HG03432 (cell line): ENCODE measurements at regions not wholly inside any gene's neighbourhood (a gene's known extent, or its start where the extent isn't known, plus 50 kb on each side); places are given as distances from the start of the nearest gene placed in this dataset.

ENCODE experiments used
- ATAC-seq: cut with Tn5 transposase; IDR thresholded peaks from one replicate; pipeline ENCODE4 v1.9.1; 2021; ENCODE audit warnings: mild to moderate bottlenecking, moderate library complexity; ENCODE audit not compliant: unreplicated experiment

- ATAC-seq = peak; percentile 93
Measured at GRCh38 chr7:33750177-33750576, 155.2 kb upstream of the BMPER start.

DNA sequence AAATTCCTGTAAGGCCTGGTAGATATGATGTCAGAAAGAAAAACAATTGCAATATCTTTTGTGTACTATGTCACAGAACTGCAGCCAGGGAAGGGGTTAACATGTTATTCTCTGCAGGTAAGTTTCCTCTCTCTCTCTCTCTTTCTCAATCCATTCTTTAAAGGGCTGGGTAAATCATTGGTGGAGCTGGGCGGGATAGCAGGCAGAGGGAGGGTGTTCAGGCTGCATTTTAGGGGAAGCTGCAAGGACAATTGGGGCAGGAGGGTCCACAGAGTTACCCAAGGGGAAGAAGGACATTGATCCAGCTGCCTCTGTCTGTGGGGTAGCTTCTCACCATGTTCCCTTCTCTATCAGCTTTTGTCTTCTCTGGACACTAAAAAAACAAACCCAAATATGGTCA lies 153.9 kb upstream of the BMPER start:
- ATAC-seq = no peak

DNA sequence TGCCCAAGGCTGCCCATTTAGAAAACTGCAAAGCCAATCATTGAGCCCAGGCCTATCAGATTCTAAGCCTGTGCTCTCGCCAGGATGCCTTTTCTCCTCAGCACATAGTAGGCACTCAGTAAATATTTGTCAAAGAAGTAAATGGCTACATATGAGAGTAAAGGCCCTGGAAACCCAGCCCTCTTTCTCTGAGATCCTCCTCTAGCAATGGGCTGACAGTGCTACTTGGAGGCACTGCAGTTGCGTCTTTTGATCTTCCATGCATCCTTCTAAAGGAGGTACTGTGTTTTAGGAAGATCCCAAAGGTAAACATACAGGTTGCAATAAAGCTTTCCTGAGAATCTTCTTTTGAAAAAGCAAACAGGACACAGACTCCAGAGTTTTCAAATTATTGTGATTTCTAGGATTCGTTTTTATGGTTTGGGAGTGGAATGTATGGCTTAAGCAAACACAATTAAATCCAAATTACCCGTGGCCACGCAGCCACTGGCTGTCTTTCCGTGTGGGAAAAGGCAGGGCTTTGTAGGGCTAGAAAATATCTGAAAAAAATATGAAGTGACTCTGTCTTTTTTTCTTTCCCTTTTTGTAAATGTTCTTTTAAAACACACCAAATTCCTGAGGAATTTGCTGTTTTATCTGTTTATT lies 151.3 kb upstream of the BMPER start:
- ATAC-seq = no peak

- no peak for ATAC-seq
Measured at GRCh38 chr7:33754933-33755928, 150.1 kb upstream of the BMPER start.

GRCh38 chr7:33757050-33757449 lies 148.3 kb upstream of the BMPER start:
- no peak for ATAC-seq

GRCh38 chr7:33757563-33758165 lies 147.7 kb upstream of the BMPER start:
- ATAC-seq = peak; percentile 48

DNA sequence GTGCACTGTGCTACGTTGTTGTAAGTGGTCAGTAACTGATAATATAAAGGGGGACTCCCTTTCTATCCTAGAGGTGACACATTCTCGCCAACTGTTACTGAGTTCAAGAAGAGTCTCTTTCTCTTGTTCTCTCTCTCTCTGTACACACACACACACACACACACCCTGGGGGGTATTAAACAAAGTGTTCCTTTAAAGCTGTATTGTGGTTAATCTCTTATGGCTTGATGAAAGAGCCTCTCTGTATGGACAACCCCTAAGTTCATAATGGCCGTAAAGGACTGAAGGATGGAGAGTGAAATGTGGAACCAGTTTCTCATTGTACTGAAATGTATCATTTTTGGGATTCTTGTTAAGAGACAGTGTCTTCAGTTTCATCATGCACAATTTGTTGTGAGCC lies 145.2 kb upstream of the BMPER start:
- no peak for ATAC-seq

GRCh38 chr7:33760834-33761233 lies 144.5 kb upstream of the BMPER start:
- ATAC-seq = no peak

DNA sequence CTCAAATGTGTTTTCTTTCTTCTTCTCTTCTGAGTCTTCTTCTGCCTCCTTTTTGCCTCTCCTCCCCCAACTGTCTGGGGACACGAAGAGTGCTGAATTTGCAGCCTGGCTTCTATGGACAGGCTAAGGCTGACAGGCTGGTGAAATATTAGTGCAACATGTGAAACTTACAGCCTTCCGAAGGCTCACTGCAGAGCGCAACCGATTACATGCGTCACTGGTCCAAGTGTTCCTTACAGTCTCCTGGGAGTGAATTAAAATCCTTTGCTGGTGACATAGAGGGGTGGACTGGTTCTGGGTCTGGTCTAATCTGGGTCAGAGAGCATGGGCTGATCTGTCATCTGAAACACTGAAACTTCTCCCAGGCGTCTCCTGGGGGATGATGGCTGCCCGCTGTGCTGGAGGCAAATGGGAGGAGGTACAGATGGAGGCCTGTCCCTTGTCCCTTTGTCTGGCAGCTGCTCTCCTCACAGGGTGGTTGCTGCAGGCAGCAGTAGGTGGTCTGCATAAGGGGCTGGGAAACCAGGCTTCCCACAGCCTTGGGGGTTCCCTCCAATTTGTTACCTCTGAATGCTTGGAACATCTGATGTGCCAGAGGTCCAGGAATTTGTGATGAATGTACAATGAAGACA lies 143.8 kb upstream of the BMPER start:
- ATAC-seq = no peak

- no peak for ATAC-seq
Measured at GRCh38 chr7:33762151-33762910, 143.0 kb upstream of the BMPER start.

GRCh38 chr7:33762911-33763306 lies 142.4 kb upstream of the BMPER start:
- ATAC-seq = no peak

GRCh38 chr7:33764752-33765451 lies 140.4 kb upstream of the BMPER start:
- no peak for ATAC-seq

GRCh38 chr7:33766405-33766804 lies 138.9 kb upstream of the BMPER start:
- no peak for ATAC-seq

- no peak for ATAC-seq
Measured at GRCh38 chr7:33769930-33770329, 135.4 kb upstream of the BMPER start.

DNA sequence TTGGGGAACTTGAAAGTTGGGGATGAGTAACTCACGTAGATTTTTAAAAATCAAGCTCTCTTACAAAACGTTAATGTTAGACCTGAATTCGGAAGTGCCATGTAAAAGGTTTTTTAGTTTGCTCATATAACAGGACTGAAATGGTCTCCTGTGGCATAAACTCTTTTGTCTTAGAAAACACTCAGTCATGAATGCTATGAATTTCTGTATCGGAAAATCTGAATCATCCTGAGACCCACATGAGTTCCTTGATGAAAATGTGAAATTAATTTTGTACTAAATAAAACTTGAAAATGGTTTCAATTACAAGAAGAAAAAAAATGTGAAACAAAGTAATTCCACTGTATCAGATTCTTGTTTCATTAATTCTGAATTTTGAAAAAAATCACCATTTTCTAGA lies 134.8 kb upstream of the BMPER start:
- no peak for ATAC-seq

- ATAC-seq = no peak
Measured at GRCh38 chr7:33771422-33771821, 133.9 kb upstream of the BMPER start.

DNA sequence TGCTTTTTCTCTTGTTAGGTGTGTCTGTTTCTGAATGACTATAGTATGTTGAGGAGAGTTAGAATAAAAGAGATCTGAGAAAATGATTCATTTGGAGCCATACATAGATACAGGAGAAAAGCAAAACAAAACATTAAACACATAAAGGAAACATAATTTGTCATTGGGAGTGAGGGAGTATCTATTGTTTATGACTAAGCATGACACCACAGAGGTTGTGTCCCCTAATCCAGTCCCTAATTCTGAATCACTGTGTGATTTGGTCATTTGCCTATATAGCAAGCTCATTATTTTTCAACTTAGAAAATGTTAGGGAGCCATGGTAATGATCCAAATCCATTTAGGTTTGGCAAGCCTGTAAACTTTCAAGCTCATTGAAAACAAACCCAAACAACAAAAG lies 132.3 kb upstream of the BMPER start:
- ATAC-seq = no peak

DNA sequence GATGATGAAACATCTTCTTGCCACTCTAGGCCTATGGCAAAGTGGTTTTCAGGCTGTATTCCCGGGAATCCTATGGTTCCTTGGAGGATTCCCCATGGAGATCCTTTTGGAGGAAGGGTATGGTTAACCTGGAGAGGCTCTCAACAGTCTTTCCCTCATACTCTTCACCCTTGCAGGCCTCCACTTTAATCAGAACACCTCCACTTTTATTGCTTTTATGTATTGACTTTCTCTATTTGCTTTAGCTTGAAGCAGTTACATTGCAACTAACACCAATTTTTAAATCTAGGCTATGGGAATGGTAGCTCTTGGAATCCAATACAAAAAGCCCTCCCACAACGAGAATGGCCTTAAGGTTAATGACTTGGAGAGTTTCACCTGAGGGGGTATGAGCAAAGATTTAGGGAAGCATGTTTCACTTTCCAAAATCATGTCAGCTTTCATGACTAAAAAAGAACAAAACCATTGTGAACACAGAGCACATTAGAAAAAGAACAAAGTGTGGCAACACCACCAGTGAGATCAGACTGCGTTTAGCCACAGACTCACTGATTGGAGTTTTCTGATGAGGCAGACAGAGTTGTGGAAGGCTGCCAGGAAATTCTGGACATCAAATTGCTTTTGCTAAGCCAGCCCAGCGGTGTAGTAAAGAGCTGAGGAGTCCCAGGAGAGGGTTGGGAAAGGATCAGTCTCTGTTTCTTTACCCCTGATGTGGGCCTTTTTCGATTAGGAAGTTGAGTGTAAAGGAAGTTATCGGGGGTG lies 130.4 kb upstream of the BMPER start:
- ATAC-seq = no peak

- ATAC-seq = no peak
Measured at GRCh38 chr7:33775790-33776189, 129.5 kb upstream of the BMPER start.
